Breast epithelium (tissue), 3 donors: ENCODE measurements at regions not wholly inside any gene's neighbourhood (a gene's known extent, or its start where the extent isn't known, plus 50 kb on each side); places are given as distances from the start of the nearest gene placed in this dataset.

Experiments
- CTCF ChIP-seq, 3 donors: fragments of 450-650 bp; IDR thresholded peaks; one replicate each; pipeline ENCODE4 v1.5.1; 2016 to 2017; ENCODE audit warnings: antibody characterized with exemption in 3 of 3, mild to moderate bottlenecking in 3 of 3, moderate library complexity in 3 of 3
- POLR2A ChIP-seq: fragments of 450-650 bp; IDR thresholded peaks from one replicate; pipeline ENCODE4 v1.6.1; 2016; ENCODE audit warnings: antibody characterized with exemption, mild to moderate bottlenecking, moderate library complexity

GRCh38 chr5:92981001-92981400, 600.0 kb downstream of the NR2F1-AS1 start:
- TF ChIP-seq CTCF (IDR thresholded peaks at IDR 0.05) (no peak), POLR2A (no peak)
